Motor neuron (in vitro differentiated cells): ENCODE measurements at regions not wholly inside any gene's neighbourhood (a gene's known extent, or its start where the extent isn't known, plus 50 kb on each side); places are given as distances from the start of the nearest gene placed in this dataset.

Experiments used
- ATAC-seq, 8 experiments: fragments of 200-7000 bp; cut with Tn5 transposase; replicated peaks in 6 of 8; 2 replicates each; pipeline ENCODE4 v1.8.0; 2021; ENCODE audit warnings: mild to moderate bottlenecking in 8 of 8, moderate library complexity in 8 of 8
- H3K27ac ChIP-seq, 2 donors: fragments of 250-450 bp; sonication (Bioruptor Pico); 2 replicates each; pipeline ENCODE4 v1.9.0; 2021; ENCODE audit warnings: antibody characterized with exemption in 2 of 2, mild to moderate bottlenecking in 2 of 2, moderate library complexity in 1 of 2
- H3K4me1 ChIP-seq, 2 donors: fragments of 250-450 bp; sonication (Bioruptor Pico); replicated peaks in 1 of 2; 2 replicates each; pipeline ENCODE4 v1.6.1; 2021; ENCODE audit warnings: antibody characterized with exemption in 2 of 2, mild to moderate bottlenecking in 2 of 2, moderate library complexity in 1 of 2
- H3K4me3 ChIP-seq, 5 donors: fragments of 250-450 bp; sonication (Bioruptor Pico); 2 replicates each; pipeline ENCODE4 v1.9.0; 2021; ENCODE audit warnings: antibody characterized with exemption in 5 of 5, mild to moderate bottlenecking in 5 of 5, moderate library complexity in 4 of 5
- WGBS, 10 experiments: fragments of 450-650 bp; shearing (Covaris generic); methylation state at CpG; one replicate each; pipeline ENCODE4 v1.0.0; 2022; 5-methylcytosine and 5-hydroxymethylcytosine counted together
- in situ Hi-C, 9 experiments: fragments of 400-800 bp; cut with MboI; loops; one replicate each; pipeline ENCODE4 v1.15.0; 2021; ENCODE audit warnings: low sequenced_read_pairs in 9 of 9, low pct_unique_long_range_greater_than_20kb in 2 of 9; ENCODE audit not compliant: unreplicated experiment in 9 of 9

- 51 to 100% methylated on average over 2 to 4 of the region's 10 CpGs; no CpG with 5 or more reads in 8 of the 10 experiments for WGBS, 10 experiments
- ATAC-seq, result peak in 5 of 8 experiments; percentile 6 to 35 (median 8)
Measured at GRCh38 chr3:184659797-184660301, 52.0 kb downstream of the MAGEF1 start.

DNA sequence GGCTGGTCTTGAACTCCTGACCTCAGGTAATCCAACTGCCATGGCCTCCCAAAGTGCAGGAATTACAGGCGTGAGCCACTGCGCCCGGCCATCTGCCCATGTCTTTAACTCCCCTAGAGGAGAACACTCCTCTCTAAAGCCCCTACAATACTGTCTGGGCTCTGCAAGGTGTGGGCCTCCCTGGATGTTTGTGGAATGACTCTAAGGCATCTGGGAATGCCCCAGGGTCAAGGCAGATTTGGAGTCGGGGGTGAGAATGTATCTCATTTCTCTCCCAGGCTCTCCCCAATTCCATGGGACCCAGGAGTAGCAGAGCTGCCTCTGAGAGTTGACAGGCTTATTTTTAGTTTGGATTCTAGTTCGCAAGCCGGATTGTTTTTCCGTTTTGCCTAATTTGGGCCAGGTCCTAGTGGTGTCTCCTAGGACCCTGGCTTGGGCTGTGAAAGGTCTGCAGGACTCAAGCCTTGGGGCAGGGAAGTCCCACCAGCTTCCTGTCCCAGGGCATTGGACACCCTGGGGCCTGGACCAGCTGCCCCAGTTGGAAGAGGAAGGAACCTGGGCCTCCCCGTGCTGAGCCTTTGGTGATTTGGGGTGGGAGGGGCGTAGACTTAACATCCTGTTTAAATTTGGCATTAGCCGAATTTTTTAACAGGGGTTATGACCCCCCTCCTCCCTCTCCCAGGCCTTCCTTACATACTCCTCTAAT, 53.5 kb downstream of the MAGEF1 start:
- no peak overlapping the region for H3K4me3 ChIP-seq
- no peak overlapping the region for H3K27ac ChIP-seq
- ATAC-seq, result no peak
- WGBS, 10 experiments, result 20 to 100% (median 83%) methylated on average over 1 to 5 of the region's 10 CpGs; no CpG with 5 or more reads in 3 of the 10 experiments
- in situ Hi-C loops, result no loop called here
- H3K4me1 ChIP-seq, result peaks cover 42 to 45% of the 10 kb centered on the region in 2 donors

More at GRCh38 chr3:184659797-184660301, 52.0 kb downstream of the MAGEF1 start:
- Histone ChIP-seq H3K27ac (no peak overlapping the region), H3K4me3 (no peak overlapping the region), H3K4me1 (peaks cover 42 to 52% of the 10 kb centered on the region in 2 donors)
- in situ Hi-C loops, result no loop called here

DNA sequence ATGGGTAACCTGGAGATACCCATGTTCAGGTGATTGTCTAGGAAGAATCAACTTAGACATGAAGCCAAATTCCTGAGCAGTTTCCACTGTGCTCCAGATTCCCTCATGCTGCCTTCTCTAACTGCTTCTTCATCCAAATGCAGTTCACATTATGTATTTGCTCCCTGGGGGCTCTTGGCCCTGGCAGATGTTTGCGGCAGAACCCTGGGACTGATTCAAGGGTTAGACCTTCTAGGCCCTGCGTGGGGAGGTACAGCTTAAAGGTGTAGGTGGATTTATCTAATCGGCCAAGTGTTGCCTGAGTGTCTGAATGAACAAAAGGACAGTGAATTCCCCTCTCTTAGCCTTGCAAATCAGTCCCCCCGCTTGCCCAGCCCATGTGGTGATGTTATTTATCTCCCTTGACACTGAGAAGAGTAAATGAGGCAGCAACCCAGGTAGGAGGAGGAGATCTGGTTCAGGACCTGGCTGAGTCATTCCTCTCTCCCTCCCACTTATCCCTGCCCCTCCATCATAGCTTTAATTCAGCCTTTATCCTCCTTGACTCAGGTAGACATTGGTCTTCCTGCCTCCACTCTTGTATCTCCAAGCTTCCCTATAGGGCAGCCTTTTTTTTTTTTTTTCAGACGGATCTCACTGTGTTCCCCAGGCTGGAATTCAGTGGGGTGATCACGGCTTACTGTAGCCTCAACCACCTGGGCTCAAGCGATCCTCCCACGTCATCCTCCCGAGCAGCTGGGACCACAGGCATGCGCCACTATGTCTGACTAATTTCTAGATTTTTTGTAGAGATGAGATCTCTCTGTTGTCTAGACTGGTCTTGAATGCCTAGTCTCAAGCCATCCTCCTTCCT, 54.8 kb downstream of the MAGEF1 start:
- in situ Hi-C loops, result no loop called here
- peak in 7 of 8 experiments; percentile 40 to 90 (median 78) for ATAC-seq
- Histone ChIP-seq H3K4me3 (no peak overlapping the region), H3K27ac (peak overlapping the region; percentile 22 to 33), H3K4me1 (peaks cover 41 to 42% of the 10 kb centered on the region in 2 donors)
- 10 to 90% (median 59%) methylated on average over 2 to 10 of the region's 10 CpGs; no CpG with 5 or more reads in 3 of the 10 experiments for WGBS, 10 experiments

DNA sequence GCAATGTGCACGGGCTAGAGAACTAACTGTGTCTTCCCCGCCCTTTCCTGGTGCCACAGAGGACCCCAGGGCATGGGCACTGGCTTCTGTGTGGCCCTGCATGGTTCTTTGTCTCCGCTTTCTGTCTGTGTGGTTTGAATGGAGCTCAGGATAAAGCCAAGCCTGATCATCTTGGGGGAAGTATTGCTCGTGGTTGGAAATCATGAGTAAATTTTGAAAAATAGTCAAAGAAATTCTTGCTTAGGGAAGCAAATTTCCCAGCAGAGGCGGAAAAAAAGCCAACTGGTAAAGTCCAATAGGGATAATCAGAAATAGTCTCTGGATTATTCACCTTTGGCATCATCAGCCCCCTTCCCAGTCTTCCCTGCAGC, 55.4 kb downstream of the MAGEF1 start:
- peak in 4 of 8 experiments; percentile 22 to 50 (median 31) for ATAC-seq
- Histone ChIP-seq H3K4me3 (no peak overlapping the region), H3K4me1 (peaks cover 40 to 42% of the 10 kb centered on the region in 2 donors), H3K27ac (peak overlapping the region; percentile 11 to 22)
- WGBS, 10 experiments, result 10 to 94% (median 67%) methylated on average over 1 to 4 of the region's 5 CpGs; no CpG with 5 or more reads in 1 of the 10 experiments
- in situ Hi-C loops, result no loop called here

- H3K4me3 ChIP-seq, result no peak overlapping the region
- H3K4me1 ChIP-seq, result peaks cover 40 to 42% of the 10 kb centered on the region in 2 donors
- H3K27ac ChIP-seq, result no peak overlapping the region
- in situ Hi-C loops, result no loop called here
- no peak for ATAC-seq
- WGBS, 10 experiments, result 79 to 100% (median 83%) methylated on average over 1 to 2 of the region's 2 CpGs; no CpG with 5 or more reads in 7 of the 10 experiments
Measured at GRCh38 chr3:184655597-184655996, 56.3 kb downstream of the MAGEF1 start.

GRCh38 chr3:184654375-184654774, 57.5 kb downstream of the MAGEF1 start:
- no peak for ATAC-seq
- H3K4me3 ChIP-seq, result no peak overlapping the region
- peaks cover 36 to 41% of the 10 kb centered on the region in 2 donors for H3K4me1 ChIP-seq
- no peak overlapping the region for H3K27ac ChIP-seq
- in situ Hi-C loops, result no loop called here

DNA sequence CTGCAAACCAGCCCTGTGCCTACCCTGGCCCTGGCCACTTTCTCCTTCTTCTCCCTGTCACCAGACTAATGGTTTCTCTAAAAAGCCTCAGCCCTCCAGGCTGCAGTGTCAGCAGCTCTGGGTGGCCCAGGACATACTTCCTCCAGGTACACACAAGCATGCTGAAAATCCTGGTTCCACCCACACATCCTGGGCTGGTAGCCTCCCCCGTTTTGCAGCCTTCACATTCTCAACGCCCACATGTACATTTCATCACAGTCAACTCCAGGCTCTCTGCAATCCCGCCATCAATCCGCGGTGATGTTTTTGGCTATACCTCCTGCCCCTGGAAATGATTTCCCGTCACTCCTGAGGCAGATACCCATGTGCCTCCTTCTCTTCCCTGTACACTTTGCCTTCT, 59.4 kb downstream of the MAGEF1 start:
- ATAC-seq, result peak in 3 of 8 experiments; percentile 12 to 42 (median 35)

GRCh38 chr3:184651904-184652303, 60.0 kb downstream of the MAGEF1 start:
- in situ Hi-C loops, result no loop called here
- WGBS, 10 experiments, result 20 to 100% (median 85%) methylated on average over 1 to 4 of the region's 6 CpGs; no CpG with 5 or more reads in 2 of the 10 experiments
- Histone ChIP-seq H3K27ac (no peak overlapping the region), H3K4me3 (no peak overlapping the region), H3K4me1 (peaks cover 45 to 46% of the 10 kb centered on the region in 2 donors)
- peak in 3 of 8 experiments; percentile 91 to 97 (median 93) for ATAC-seq

More for the DNA sequence above, 59.4 kb downstream of the MAGEF1 start:
- H3K27ac ChIP-seq, result no peak overlapping the region
- no peak overlapping the region for H3K4me3 ChIP-seq
- 54 to 100% (median 100%) methylated on average over 1 to 4 of the region's 6 CpGs; no CpG with 5 or more reads in 3 of the 10 experiments for WGBS, 10 experiments
- peaks cover 45 to 46% of the 10 kb centered on the region in 2 donors for H3K4me1 ChIP-seq
- in situ Hi-C loops, result no loop called here

DNA sequence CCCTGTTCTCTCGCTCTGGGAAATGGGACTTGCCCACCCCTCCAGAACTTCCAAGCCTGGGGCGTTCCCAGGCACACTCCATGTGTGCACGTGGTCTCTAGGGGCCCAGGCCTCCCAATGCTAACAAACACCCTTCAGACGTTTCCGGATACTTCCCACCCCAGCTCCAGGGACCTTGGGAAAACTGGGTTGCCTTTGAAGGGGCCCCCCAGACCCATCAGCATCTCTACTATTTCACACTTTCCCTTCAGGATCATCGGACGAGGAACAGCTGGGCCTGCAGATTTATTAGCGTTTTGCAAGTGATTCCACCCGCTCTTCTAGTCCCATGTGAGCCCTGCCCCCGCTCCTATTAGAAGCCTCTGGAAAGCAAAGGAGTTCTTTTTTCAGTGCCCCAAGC, 63.2 kb downstream of the MAGEF1 start:
- 20 to 86% (median 59%) methylated on average over 2 to 8 of the region's 10 CpGs; no CpG with 5 or more reads in 1 of the 10 experiments for WGBS, 10 experiments
- in situ Hi-C loops, result no loop called here
- Histone ChIP-seq H3K4me1 (peaks cover 37 to 46% of the 10 kb centered on the region in 2 donors), H3K4me3 (no peak overlapping the region), H3K27ac (peak overlapping the region; percentile 35 to 39)
- peak in 5 of 8 experiments; percentile 55 to 78 (median 73) for ATAC-seq

DNA sequence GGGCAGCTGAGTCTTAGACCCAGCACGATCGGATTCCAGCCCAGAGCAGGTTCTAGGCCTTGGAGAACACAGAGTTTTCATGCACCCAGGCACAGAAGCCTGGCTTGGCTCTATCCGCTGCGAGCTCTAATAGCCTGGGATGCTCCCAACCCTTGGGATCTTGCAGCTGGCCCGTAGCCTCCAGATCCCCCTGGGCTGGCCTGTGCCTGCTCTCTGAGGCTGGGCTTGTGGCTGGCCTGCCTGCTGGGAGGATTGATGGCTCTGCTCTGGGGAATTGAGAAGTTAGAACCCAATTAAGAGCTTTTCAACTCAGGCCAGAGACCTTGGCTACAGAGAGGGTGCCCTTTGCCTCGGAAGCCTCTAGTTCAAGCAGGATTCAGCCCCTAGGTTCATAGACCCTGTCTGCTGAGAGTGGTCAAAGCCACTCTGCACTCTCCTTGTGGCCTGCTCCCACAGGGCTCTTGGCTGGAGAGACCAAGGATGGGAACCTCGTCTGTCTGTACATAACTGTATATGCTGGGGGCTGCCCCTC, 64.4 kb downstream of the MAGEF1 start:
- Histone ChIP-seq H3K4me3 (no peak overlapping the region), H3K4me1 (peaks cover 48 to 57% of the 10 kb centered on the region in 2 donors), H3K27ac (peak overlapping the region; percentile 22 to 62)
- in situ Hi-C loops, result no loop called here
- WGBS, 10 experiments, result 40 to 80% (median 67%) methylated on average over 1 to 2 of the region's 7 CpGs; no CpG with 5 or more reads in 7 of the 10 experiments
- ATAC-seq, result peak in 4 of 8 experiments; percentile 20 to 65 (median 42)

- 60 to 100% (median 72%) methylated on average over 1 to 2 of the region's 3 CpGs; no CpG with 5 or more reads in 7 of the 10 experiments for WGBS, 10 experiments
- no peak for ATAC-seq
- Histone ChIP-seq H3K4me3 (no peak overlapping the region), H3K4me1 (peaks cover 60 to 63% of the 10 kb centered on the region in 2 donors), H3K27ac (no peak overlapping the region)
- in situ Hi-C loops, result no loop called here
Measured at GRCh38 chr3:184645336-184645735, 66.5 kb downstream of the MAGEF1 start.

DNA sequence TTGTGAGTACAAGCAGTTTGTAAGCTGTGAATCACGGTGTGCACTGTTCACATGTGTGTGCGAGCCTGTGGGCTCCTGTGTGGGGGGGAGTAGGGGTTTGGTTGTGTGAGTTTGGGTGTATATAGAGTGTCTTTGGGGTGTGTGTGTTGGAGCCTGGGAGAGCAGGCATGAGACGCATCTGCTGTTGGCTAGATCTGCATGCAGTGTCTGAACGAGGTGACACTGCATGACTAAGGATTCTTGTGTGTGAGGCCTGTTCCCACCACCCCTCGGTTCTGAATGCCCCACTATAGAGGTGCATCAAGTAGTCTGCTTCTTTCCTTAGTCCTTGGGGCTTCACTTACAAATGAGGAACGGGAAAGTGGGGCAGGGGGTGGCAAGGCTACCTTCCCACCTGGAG, 68.4 kb downstream of the MAGEF1 start:
- peak in 7 of 8 experiments; percentile 5 to 72 (median 35) for ATAC-seq
- WGBS, 10 experiments, result 31 to 100% (median 68%) methylated on average over 1 to 5 of the region's 6 CpGs; no CpG with 5 or more reads in 6 of the 10 experiments
- in situ Hi-C loops, result no loop called here
- Histone ChIP-seq H3K4me1 (peaks cover 62% of the 10 kb centered on the region in 2 donors), H3K27ac (peak overlapping the region; percentile 71 to 78), H3K4me3 (no peak overlapping the region)
